NCI-H2171 treated with DMSO at 0.1 percent for 48 hours (cell line): ENCODE measurements at regions not wholly inside any gene's neighbourhood (a gene's known extent, or its start where the extent isn't known, plus 50 kb on each side); places are given as distances from the start of the nearest gene placed in this dataset.
"Not testable (repeated sequence)": the region's sequence is repeated elsewhere in the genome, so short reads cannot be mapped to it uniquely, and the experiment has no call there.

Source experiments
- DNase-seq: peaks from one replicate; lab custom pipeline; 2025; lab: John Stamatoyannopoulos, UW

GRCh38 chr14:81584495-81584894 is 50.8 kb upstream of the SEL1L start:
- DNase-seq: no peak

- no peak for DNase-seq
These were observed 55.9 kb upstream of the SEL1L start for GRCh38 chr14:81589381-81590065.

- DNase-seq: no peak
These were observed 57.6 kb upstream of the SEL1L start for GRCh38 chr14:81591266-81591665.

GRCh38 chr14:81594012-81594411 is 60.4 kb upstream of the SEL1L start:
- DNase-seq: peak; percentile 62

- peak; percentile 60 for DNase-seq
These were observed 72.0 kb upstream of the SEL1L start for GRCh38 chr14:81605660-81606059.

GRCh38 chr14:81613341-81614045 is 79.8 kb upstream of the SEL1L start:
- no peak for DNase-seq

GRCh38 chr14:81614302-81614701 is 80.6 kb upstream of the SEL1L start:
- not testable (repeated sequence) for DNase-seq

GRCh38 chr14:81618695-81619094 is 85.0 kb upstream of the SEL1L start:
- DNase-seq: peak; percentile 13

- no peak for DNase-seq
These were observed 86.2 kb upstream of the SEL1L start for GRCh38 chr14:81619816-81620215.

- DNase-seq: not testable (repeated sequence)
These were observed 90.2 kb upstream of the SEL1L start for GRCh38 chr14:81623771-81624396.

- DNase-seq: peak; percentile 90
These were observed 91.7 kb upstream of the SEL1L start for GRCh38 chr14:81625343-81625742.

- DNase-seq: no peak
These were observed 98.5 kb upstream of the SEL1L start for GRCh38 chr14:81632157-81632556.

- no peak for DNase-seq
These were observed 99.8 kb upstream of the SEL1L start for GRCh38 chr14:81633496-81633895.

- no peak for DNase-seq
These were observed 104.0 kb upstream of the SEL1L start for GRCh38 chr14:81637639-81638038.

- DNase-seq: no peak
These were observed 105.1 kb upstream of the SEL1L start for GRCh38 chr14:81638656-81639280.

GRCh38 chr14:81653626-81654025 is 120.0 kb upstream of the SEL1L start:
- DNase-seq: no peak

GRCh38 chr14:81655423-81656314 is 122.0 kb upstream of the SEL1L start:
- no peak for DNase-seq

GRCh38 chr14:81656811-81657210 is 123.2 kb upstream of the SEL1L start:
- no peak for DNase-seq

- no peak for DNase-seq
These were observed 128.4 kb upstream of the SEL1L start for GRCh38 chr14:81662066-81662465.

- DNase-seq: no peak
These were observed 129.0 kb upstream of the SEL1L start for GRCh38 chr14:81662570-81663197.

- no peak for DNase-seq
These were observed 135.1 kb upstream of the SEL1L start for GRCh38 chr14:81668626-81669274.
